Activated T-cell treated with anti-CD3 and anti-CD28 coated beads for 24 hours (primary cell): ENCODE measurements at regions not wholly inside any gene's neighbourhood (a gene's known extent, or its start where the extent isn't known, plus 50 kb on each side); places are given as distances from the start of the nearest gene placed in this dataset.
A peak's percentile ranks its signal among the peaks of the same experiment; 100 is the strongest.

ENCODE experiments used
- DNase-seq: peaks from one replicate; pipeline ENCODE4 v3.0.0-alpha.2; 2020; ENCODE audit warnings: low read depth

- peak; percentile 69 for DNase-seq
Observed at GRCh38 chr6:14732844-14733757, 512.8 kb upstream of the JARID2 start.

- no peak for DNase-seq
Observed at GRCh38 chr6:14734052-14734415, 511.8 kb upstream of the JARID2 start.

- no peak for DNase-seq
Observed at GRCh38 chr6:14734416-14735340, 511.2 kb upstream of the JARID2 start.

- DNase-seq, result no peak
Observed at GRCh38 chr6:14735956-14736486, 509.8 kb upstream of the JARID2 start.

- DNase-seq, result no peak
Observed at GRCh38 chr6:14736554-14736953, 509.3 kb upstream of the JARID2 start.

GRCh38 chr6:14738497-14738896 is 507.4 kb upstream of the JARID2 start:
- DNase-seq, result no peak

GRCh38 chr6:14738933-14739332 is 506.9 kb upstream of the JARID2 start:
- no peak for DNase-seq

- DNase-seq, result no peak
Observed at GRCh38 chr6:14739827-14740226, 506.0 kb upstream of the JARID2 start.

- no peak for DNase-seq
Observed at GRCh38 chr6:14742171-14742570, 503.7 kb upstream of the JARID2 start.

- DNase-seq, result no peak
Observed at GRCh38 chr6:14742680-14743079, 503.2 kb upstream of the JARID2 start.

GRCh38 chr6:14743144-14743473 is 502.8 kb upstream of the JARID2 start:
- no peak for DNase-seq

GRCh38 chr6:14743474-14744211 is 502.2 kb upstream of the JARID2 start:
- peak; percentile 82 for DNase-seq

- no peak for DNase-seq
Observed at GRCh38 chr6:14744212-14744556, 501.7 kb upstream of the JARID2 start.

GRCh38 chr6:14746139-14746837 is 499.6 kb upstream of the JARID2 start:
- no peak for DNase-seq

GRCh38 chr6:14747881-14748520 is 497.9 kb upstream of the JARID2 start:
- no peak for DNase-seq

- no peak for DNase-seq
Observed at GRCh38 chr6:14748679-14749078, 497.2 kb upstream of the JARID2 start.

GRCh38 chr6:14750059-14750661 is 495.7 kb upstream of the JARID2 start:
- no peak for DNase-seq

- no peak for DNase-seq
Observed at GRCh38 chr6:14751645-14752175, 494.2 kb upstream of the JARID2 start.

- no peak for DNase-seq
Observed at GRCh38 chr6:14754751-14755513, 490.9 kb upstream of the JARID2 start.

GRCh38 chr6:14756340-14756739 is 489.5 kb upstream of the JARID2 start:
- no peak for DNase-seq
